Hematopoietic multipotent progenitor cell treated with erythropoietin and hydrocortisone succinate and interleukin-3 and kit ligand, for 6 days (in vitro differentiated cells): ENCODE measurements at regions not wholly inside any gene's neighbourhood (a gene's known extent, or its start where the extent isn't known, plus 50 kb on each side); places are given as distances from the start of the nearest gene placed in this dataset.

Experiments used
- DNase-seq: peaks from one replicate; pipeline ENCODE4 v3.0.0-alpha.2; 2015

DNA sequence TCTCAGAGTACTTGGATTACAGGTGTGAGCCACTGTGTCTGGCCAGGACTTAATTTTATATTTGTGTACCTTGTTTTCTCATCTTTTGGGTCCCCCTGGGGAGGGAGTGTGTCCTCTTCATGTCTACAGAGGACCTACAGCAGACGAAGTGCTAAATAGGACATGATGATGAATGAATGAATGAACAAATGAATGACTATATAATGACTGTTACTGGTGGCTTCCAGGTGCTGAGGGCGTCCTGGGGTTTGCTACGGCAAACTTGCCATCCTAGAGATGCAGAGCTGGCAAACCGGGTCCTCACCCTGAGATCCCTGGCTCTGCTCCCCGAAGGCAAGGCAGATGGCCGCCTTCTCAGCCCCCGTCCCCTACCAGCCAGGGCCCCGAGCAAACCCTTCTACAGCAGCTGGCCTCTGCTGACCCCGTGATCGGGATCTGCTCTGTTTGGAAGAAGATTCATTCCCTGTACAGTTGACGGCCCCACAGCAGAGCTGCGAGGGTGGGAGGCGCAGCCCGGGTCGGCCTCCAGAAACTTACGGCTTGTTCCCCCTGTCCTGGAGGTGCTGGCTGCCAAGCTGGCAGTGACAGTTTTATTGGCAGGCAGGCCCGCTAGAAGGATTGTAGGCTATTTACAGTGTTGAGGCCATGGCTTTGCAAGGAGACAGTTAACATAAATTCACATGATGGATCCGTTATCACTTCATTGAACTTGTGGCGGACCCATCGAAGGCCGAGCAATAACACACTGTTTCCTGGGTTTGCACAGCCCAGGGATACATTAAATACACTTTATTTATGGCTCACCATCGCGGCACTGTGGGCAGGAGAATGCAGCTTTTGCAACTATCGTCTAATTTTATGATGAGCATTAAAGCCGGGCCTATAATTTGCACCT lies 197.7 kb upstream of the GSE1 start:
- DNase-seq = no peak

DNA sequence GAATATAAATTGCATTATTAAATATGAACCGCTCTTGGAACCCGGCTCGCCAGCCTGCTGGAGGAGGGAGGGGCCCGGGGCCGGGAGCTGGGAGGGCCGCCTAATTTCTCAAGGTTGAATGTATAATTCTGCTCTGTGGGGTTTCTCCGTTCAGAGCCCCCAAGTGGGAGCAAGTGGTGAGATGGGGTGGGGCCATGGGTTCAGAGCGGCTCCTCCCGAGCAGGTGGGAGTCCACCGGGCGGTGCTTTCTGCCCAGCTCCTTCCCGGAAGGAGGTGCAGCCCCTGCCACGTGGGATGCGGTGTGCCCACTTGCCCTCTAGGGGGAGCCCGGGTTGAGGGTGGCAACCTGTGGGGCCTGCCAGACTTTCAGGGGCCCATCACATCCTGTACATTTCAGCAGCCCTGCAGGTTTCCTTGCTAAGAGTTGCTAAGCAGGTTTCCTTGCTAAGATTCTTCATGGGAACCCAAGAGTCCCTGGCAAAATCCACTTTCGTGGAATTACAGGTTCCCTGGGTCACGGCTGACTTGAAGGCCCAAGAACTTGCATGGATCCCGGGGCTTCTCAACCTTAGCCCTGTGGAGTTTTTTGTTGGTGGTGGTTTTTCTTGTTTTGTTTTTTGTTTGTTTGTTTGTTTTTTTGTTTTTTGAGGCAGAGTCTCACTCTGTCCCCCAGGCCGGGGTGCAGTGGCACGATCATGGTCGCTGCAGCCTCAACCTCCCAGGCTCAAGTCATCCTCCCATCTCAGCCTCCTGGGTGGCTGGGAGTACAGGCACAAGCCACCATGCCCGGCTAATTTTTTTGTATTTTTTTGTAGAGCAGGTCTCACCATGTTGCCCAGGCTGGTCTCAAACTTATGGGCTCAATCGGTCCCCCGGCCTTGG lies 196.7 kb upstream of the GSE1 start:
- peak; percentile 91 for DNase-seq

DNA sequence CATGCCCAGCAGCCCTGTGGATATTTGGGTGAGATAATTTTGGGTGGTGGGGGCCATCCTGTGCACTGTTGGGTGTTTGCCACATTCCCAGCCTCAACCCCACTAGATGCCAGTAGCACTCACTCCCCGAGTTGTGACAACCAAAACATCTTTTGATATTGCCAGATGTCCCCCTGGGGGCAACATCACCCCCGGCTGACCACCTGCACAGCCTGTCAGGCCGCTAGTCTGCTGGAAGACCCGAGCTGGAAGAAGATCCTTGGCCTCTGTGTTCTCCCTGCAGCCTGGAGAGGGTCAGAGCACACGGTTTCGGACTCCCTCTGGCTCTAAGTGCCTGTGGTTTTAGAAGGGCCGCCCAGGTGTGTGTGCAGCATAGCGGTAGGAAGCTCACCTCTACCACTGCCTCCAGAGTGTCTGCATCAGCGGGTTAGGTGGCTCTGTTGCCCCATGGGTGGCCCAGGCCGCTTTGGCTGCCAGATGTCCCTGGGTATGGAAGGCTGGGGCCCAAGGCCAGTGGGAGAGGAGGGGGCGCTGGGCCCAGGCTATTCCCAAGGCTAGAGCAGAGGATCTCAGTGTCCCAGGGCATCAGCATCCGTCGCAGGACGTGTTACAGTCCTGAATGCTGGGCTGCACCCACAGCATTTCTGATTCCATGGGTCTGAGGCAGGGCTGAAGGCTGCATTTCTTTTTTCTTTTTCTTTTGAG lies 195.8 kb upstream of the GSE1 start:
- DNase-seq = no peak

DNA sequence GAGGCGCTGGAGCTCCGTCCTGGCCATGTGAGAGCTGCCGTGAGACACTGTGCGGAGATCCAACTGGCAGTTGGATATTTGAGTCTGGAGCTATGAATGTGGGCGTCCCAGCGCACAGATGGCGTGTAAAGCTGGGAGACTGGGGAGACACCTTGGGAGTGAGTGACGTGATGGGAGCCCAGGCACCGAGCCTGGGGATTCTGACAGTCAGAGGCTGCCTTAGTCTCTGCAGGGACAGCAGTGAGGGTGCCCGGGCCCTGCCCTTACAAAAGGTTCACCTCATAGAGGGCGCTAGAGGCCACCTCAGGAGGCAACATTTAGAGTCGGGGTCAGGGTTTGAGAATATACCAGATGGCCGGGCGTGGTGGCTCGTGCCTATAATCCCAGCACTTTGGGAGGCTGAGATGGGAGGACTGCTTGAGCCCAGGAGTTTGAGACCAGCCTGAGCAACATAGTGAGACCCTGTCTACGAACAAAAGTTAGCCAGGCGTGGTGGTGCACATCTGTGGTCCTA lies 194.1 kb upstream of the GSE1 start:
- no peak for DNase-seq

DNA sequence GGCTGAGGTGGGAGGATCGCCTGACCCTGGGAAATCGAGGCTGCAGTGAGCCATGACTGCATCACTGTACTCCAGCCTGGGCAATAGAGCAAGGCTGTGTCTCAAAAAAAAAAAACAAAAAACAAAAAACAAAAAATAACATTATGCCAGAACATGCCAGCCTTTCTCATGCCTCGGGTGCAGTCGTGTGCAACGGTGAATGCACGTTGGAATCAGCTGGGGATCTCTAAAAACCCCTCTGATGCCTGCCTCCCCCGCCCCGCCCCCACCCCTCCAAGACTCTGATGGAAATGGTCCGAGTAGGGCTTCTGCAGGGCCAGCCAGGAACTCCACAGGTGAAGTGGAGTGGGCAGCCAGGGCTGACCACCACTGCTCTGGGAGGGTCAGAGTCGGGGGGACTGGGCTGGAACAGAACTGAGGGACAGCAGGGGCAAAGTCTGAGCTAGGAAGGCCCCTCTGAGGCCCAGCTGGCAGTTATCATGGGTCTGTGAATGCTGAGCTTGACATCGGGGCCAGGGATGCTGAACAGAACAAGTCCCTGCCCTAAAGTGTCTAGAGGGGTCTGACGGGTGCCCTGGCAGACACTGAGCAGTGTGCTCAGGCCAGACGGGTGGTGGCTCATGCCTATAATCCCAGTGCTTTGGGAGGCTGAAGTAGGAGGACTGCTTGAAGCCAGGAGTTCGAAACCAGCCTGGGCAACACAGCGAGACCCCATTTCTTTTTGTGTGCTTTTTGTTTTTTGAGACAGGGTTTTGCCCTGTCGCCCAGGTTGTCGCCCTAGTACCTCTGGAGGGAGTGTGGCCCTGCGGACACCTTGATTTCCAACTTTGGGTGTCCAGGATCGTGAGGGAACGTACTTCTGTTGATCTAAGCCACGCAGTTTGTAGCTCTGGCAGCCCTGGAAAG lies 193.4 kb upstream of the GSE1 start:
- DNase-seq = no peak

DNA sequence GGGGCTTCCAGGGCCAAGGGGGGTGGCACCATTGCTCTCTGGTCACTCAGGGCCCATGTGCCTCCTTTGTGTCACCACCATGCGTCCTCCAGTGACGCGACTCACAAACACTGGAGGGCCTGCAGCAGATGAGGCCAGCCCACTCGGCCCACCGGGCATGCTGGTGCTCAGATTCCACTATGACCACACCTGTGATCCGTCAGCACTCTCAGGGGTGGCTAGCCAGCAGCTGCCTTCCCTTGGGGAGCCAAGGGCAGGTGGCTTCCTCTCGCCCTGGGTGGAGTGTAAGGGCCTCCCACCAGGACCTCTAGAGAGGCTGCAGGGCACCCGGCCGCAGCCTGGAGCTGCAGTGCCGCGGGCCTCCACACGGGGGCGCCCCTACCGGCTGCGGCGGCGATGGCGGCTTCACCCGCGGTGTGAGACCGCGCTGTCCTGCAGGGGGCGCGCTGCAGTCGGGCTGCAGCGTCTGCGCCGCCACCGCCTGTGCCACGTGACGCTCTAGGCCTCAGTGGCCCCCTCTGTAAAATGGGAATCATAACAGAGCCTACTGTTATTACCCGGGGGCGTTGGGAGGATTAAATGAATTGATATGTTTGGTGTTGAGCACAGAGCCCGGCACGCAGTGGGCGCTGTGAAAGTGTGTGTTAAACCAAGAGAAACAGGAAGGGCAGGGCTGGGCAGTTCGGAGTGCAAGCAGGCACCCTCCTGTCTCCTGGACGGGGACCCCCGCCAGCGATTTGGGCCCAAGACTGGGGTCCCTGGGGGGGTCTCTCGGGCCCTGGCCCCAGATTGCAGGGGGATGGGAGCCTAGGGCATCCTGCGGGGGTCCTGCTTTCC lies 192.4 kb upstream of the GSE1 start:
- peak; percentile 82 for DNase-seq

DNA sequence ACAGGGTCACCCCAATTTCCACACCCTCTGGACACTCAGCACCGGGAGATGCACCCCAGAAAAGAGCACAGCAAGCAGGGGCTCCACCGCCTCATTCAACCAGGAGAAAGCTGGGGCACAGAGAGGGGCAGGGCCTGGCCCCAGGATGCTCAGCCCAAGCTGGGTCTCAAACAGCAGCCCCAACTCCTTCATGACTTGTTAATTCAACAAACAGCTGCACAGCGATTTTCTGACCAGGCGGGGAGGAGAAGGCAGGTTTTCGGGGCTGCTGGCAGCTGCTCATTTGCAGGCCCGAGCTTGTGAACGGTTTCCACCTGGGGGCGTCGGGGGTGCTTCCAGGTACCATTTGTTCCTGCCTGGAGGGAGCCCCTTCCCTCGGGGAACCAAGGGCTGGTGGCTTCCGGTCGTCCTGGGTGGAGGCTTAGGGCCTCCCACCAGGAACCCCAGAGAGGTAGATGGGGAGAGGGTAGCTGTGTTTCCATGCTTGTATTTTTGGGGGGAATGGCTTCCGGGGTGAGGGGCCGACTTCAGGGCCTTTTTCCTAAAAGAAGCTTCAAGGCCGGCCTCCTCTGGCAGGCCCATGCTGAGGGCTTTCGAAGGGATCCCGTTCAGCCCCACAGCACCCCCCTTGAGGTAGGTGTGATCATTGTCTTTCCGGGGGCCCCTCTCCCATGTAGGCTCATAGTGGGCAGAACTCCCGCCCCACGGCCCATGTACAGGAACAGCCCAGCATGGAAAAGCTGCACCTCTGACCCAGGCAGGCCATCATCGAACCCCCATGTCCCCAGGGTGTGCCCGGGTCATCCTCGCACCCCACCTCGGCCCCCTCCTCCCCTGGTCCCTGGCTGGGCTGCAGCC lies 191.6 kb upstream of the GSE1 start:
- DNase-seq = no peak

DNA sequence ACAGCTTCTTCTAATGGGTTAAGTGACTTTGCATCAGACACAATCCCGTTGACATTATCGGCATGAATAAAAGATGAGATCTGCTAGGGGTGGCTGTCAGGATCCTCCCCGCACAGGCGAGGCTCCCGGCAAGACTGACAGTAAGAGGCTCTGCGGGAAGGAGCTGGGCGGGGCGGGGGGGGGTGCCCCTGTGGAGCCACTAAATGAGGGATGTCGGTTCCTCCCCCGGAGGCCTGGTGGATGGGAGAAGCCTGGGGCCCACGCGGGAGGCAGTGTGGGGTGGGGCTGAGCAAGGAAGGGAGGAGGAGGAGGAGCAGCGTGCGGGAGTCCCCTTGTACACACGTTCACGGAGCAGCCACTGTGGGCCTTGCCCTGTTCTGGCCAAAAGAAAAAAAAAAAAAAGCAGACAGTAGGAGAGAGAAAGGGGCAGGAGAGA lies 190.9 kb upstream of the GSE1 start:
- DNase-seq = no peak

DNA sequence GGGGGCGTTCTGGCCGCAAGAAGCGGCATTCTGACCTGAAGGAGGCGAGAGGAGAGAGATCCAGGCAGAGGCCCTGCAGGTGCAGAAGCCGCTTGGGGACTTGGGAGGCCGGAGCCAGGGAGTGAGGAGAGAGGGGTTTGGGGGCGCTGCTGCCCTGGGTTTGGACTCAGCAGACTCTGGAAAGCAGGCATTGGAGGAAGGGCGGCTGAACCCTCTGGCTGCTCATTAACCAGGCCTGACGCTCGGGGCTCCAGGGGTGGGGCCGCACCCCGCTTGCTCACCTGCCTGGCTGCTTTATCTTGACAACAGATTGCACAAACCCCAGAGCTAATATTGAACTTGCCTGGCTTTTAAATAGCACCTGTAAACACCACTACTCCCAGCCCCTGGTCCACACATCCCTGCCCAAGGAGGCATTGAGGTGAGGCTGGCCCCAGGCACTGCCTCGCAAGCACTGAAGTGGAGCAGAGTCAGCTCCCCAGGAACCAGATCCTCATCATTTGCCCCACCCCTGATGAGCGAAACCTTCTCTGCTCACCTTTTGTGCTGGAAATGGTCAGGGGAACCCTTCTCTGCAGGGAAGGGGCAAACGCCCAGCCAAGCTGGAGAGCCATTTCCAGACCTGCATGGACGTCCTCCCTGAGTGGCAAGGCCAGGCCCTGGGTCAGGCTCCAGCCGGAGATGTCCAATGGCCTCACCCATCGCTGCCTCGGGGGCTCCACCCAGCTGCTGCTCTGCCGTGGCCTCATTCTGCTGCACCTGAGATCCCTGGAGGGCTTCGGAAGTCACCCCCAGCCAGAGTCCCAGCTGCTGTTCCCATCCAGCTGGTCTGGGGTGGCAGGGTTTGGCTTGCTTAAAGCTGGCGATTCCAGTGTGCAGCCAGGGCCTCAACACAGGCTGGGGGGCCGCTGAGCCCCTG lies 190.2 kb upstream of the GSE1 start:
- DNase-seq = no peak

DNA sequence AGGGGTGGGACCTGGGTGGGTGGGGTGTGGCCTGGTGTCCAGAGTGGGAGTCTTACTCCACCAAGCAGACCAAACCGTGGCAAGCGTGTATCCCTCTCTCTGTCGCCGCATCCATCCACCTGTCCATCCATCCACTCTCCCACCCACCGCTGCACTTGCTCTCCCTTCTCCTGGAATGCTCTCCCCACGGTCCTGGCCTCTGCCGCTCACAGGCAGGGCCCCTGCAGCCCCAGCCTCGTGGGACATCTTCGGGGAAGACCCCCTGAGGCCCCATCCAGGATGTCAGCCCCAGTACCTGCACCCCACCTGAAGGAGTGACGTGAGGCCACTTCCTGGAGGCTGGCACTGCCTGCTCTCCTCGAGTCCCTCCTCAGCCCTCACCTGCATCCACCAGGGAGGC lies 189.5 kb upstream of the GSE1 start:
- no peak for DNase-seq

DNA sequence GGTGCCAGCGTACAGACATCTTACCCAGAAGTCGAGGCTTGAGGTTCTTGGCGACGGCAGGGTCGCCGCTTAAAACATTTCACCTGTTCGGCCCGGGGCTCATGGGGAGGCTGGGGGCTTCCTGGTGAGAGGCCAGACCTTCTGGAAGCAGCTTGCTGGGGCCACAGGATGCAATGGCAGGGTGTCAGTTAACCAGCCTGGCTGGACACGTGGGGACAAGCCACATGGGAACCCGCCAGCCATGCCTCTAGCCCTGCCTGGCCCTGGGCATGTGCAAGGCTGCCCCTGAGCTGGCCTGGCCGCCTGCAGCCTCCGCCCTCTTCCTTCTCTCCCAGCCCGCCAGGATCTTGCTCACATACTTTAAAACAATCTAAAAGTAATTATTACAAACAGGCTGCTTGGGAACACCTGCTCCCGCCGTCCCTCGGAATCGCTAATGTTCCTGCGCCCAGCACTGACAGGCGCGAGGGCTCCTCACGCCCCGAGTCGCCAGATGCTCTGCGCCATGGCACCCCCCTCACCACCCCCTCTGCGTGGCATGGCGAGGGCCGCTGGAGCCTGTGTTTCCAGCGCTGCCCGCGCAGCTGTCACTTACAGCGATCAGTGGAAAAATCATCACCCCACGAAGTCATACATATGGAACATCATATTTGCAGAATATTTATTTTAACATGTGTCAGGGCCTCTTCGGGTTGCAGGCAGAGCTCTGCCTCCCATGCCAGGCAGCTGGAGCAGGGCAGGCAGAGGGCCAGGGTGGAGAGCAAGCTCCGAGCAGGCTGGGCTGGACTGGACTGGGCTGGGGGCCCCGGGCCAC lies 188.7 kb upstream of the GSE1 start:
- no peak for DNase-seq

DNA sequence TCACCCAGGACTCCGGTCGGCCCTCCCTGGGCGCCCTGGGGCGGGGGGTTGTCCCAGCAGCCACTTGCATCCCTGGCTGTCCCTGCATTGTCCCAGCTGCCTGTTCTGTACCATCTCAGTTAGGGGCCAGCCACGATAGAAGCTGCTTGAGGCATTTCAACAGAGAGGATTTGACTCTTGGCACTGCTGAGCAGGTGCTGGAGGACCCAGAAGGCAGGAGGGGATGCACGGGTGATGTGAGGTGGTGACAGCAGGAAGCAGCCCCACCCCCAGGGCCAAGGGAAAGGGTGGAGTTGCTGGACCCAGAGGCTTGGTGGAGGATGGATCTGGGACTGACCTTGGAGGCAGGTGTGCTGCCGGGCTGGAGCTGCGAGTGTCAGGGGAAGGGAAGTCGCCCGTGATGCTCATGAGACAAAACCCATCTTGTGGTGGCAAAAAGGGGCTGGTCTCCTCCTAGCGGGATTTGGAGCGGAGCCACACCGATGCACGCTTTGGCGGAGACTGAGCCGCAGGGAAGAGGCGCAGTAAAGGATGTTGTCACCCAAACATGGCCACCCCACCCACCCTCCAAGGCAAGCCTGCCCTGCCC lies 188.0 kb upstream of the GSE1 start:
- DNase-seq = no peak

DNA sequence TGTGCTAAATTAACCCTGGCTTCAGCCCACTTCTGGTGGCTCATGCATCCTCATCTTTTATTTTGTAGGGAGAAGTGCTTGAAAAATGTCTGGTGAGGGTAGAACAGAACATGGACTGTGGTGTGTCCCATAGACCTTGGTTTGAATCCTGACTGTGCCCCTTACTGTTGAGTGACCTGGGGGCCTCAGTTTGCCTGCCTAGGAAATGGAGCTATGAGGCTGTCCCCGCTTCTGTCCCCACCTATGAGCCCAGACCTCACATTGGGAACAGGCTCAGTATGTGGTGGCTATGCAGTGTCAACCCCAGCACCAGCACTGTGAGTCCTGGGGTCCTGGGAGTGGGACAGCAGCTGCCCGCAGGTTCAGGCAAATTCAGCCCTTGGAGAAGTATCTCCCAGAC lies 186.3 kb upstream of the GSE1 start:
- no peak for DNase-seq

DNA sequence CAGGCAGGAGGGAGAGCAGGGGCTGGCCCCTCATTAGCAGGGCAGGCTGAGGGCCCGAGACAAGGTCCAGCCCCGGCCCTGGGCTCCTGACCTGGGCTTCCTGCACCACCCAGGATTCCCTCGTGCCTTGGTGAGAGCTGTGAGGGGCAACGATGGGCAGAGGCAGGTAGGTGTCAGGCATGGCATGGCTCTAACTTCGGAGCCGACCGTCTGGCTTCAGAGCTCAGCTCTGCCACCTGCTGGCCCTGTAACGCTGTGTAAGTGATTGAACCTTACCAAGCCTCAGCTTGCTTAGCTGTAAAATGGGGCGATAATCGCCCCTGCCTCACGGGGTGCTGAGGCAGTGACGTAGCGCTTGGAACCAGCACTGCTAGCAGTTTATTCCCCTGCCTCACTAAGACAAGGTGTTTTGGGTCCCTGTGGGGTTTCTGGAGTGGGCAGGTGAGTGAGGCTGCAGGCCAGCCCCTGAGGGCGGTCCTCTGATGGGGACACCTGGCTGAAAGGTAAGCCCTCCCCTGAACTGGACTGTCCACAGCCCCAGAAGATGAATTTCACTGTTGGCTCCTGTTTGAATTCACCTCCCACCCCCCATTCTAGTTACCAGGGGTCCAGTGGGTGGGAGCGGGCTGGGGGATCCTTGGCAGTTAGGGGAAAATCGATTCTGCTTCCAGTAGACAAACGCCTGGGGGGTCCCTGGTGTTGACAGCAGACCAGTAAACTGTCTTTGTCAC lies 184.8 kb upstream of the GSE1 start:
- DNase-seq = peak; percentile 85

DNA sequence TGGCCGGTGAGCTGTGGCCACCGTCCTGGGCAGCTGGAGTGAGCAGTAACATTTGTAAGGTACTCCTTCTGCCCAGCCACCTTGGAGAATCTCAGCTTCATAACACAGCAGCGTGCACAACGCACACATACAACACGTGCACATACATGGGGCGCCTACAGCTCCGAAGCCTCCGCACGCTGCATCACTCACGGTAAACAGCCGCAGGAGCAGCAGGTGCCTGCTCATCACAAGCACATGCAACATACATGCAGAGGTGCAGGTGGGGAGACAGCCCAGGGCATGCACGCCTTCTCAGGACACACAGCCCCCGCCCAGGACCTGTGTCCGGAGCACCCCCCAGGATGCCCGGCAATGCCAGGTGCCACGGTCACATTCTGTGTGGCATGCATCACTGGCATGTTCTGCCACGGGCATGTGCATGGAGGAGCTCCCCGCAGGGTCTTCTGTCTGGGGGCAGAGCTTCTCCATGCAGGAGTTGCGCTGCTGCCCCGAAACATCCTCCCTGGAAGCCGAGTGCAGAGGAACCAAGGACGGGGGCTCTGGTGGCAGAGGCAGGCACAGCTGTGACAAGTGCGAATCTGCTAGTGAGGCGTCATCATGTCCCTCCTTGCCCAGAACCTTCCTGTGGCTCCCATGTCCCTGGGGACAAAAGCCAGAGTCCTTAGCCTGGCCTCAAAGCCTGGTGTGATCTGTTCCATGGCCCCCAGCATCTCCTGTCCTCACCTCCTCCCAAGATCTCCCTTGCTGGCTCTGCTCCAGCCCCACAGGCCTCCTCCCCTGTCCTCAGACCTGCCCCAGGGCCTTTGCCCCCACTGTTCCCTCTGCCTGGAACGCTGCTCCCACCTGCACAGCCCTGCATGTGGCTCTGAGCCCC lies 184.0 kb upstream of the GSE1 start:
- DNase-seq = no peak
